PC-9 (cell line): ENCODE measurements at regions not wholly inside any gene's neighbourhood (a gene's known extent, or its start where the extent isn't known, plus 50 kb on each side); places are given as distances from the start of the nearest gene placed in this dataset.

ENCODE experiments used
- EZH2 ChIP-seq: fragments of 200-600 bp; sonication (generic); IDR thresholded peaks from 2 replicates; pipeline ENCODE4 v1.8.0; 2017; ENCODE audit warnings: antibody characterized with exemption, low read depth
- TF ChIP-seq, protein P1 (sequence below): fragments of 200-600 bp; sonication (generic); conservative IDR thresholded peaks from 2 replicates; pipeline ENCODE4 v1.6.1; 2017; ENCODE audit warnings: mixed run types, antibody characterized with exemption, mild to moderate bottlenecking, moderate library complexity

DNA sequence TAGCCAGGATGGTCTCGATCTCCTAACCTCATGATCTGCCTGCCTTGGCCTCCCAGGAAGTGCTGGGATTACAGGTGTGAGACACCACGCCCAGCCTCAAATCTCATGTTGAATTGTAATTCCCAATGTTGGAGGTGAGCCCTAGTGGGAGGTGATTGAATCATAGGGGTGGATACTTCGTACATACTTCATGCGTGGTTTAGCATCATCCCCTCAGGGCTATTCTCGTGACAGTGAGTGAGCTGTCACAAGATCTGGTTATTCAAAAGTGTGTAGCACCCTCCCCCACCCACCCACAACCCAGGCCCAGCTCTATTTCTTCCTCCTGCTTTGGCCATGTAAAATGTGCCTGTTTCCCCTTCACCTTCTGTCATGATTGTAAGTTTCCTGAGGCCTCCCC is 236.9 kb upstream of the IL12A start:
- TF ChIP-seq, protein P1, sequence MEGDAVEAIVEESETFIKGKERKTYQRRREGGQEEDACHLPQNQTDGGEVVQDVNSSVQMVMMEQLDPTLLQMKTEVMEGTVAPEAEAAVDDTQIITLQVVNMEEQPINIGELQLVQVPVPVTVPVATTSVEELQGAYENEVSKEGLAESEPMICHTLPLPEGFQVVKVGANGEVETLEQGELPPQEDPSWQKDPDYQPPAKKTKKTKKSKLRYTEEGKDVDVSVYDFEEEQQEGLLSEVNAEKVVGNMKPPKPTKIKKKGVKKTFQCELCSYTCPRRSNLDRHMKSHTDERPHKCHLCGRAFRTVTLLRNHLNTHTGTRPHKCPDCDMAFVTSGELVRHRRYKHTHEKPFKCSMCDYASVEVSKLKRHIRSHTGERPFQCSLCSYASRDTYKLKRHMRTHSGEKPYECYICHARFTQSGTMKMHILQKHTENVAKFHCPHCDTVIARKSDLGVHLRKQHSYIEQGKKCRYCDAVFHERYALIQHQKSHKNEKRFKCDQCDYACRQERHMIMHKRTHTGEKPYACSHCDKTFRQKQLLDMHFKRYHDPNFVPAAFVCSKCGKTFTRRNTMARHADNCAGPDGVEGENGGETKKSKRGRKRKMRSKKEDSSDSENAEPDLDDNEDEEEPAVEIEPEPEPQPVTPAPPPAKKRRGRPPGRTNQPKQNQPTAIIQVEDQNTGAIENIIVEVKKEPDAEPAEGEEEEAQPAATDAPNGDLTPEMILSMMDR = no peak
- no peak for TF ChIP-seq EZH2
